H9 (cell line): ENCODE measurements at regions not wholly inside any gene's neighbourhood (a gene's known extent, or its start where the extent isn't known, plus 50 kb on each side); places are given as distances from the start of the nearest gene placed in this dataset.

ENCODE experiments used
- DNase-seq: peaks from one replicate; pipeline ENCODE4 v3.0.0-alpha.2; 2017
- H2AFZ ChIP-seq: one replicate; pipeline ENCODE4 v1.6.1; 2013; ENCODE audit warnings: mild to moderate bottlenecking, low read length, control low read depth, moderate library complexity
- H2AK5ac ChIP-seq: 2 replicates; pipeline ENCODE4 v1.6.1; 2013; ENCODE audit warnings: low read length, control low read depth, mixed read lengths; ENCODE audit not compliant: insufficient read length
- H2BK120ac ChIP-seq: one replicate; pipeline ENCODE4 v1.6.1; 2013; ENCODE audit warnings: low read depth, mild to moderate bottlenecking, low read length, control low read depth, inconsistent platforms; ENCODE audit not compliant: poor library complexity, severe bottlenecking
- H2BK12ac ChIP-seq: 2 replicates; pipeline ENCODE4 v1.6.1; 2013; ENCODE audit warnings: low read length, control low read depth, mixed read lengths, low read depth; ENCODE audit not compliant: insufficient read length
- H2BK15ac ChIP-seq: 2 replicates; pipeline ENCODE4 v1.6.1; 2013; ENCODE audit warnings: low read depth, low read length, control low read depth
- H2BK20ac ChIP-seq: one replicate; pipeline ENCODE4 v1.6.1; 2013; ENCODE audit warnings: low read depth, mild to moderate bottlenecking, low read length, control low read depth, inconsistent platforms; ENCODE audit not compliant: poor library complexity, severe bottlenecking
- H2BK5ac ChIP-seq: 2 replicates; pipeline ENCODE4 v1.6.1; 2013; ENCODE audit warnings: low read length, control low read depth, mixed read lengths; ENCODE audit not compliant: insufficient read length
- H3K14ac ChIP-seq: 2 replicates; pipeline ENCODE4 v1.6.1; 2013; ENCODE audit warnings: low read length, control low read depth; ENCODE audit not compliant: insufficient read depth
- H3K18ac ChIP-seq: 2 replicates; pipeline ENCODE4 v1.6.1; 2013; ENCODE audit warnings: low read depth, mild to moderate bottlenecking, mixed read lengths, low read length, control low read depth; ENCODE audit not compliant: insufficient read length
- H3K23ac ChIP-seq: 2 replicates; pipeline ENCODE4 v1.6.1; 2013; ENCODE audit warnings: low read length, control low read depth, mixed read lengths, low read depth; ENCODE audit not compliant: insufficient read length
- H3K23me2 ChIP-seq: 2 replicates; pipeline ENCODE4 v1.6.1; 2013; ENCODE audit warnings: low read depth, mild to moderate bottlenecking, mixed read lengths, low read length, control low read depth; ENCODE audit not compliant: insufficient read length, poor library complexity, severe bottlenecking
- H3K27ac ChIP-seq: 2 replicates; pipeline ENCODE4 v1.5.1; 2013; ENCODE audit warnings: low read length, control low read depth, mixed read lengths, low read depth; ENCODE audit not compliant: insufficient read length
- H3K27me3 ChIP-seq: 2 replicates; pipeline ENCODE4 v1.6.1; 2013; ENCODE audit warnings: low read length, control low read depth, inconsistent platforms; ENCODE audit not compliant: insufficient read depth
- H3K4ac ChIP-seq: 2 replicates; pipeline ENCODE4 v1.6.1; 2013; ENCODE audit warnings: low read depth, mild to moderate bottlenecking, control low read depth, inconsistent platforms, low read length, moderate library complexity
- H3K4me1 ChIP-seq: 2 replicates; pipeline ENCODE4 v1.6.1; 2013; ENCODE audit warnings: low read length, control low read depth, inconsistent platforms; ENCODE audit not compliant: insufficient read depth
- H3K4me2 ChIP-seq: 2 replicates; pipeline ENCODE4 v1.6.1; 2013; ENCODE audit warnings: low read length, control low read depth, mixed read lengths; ENCODE audit not compliant: insufficient read length, insufficient read depth
- H3K56ac ChIP-seq: 2 replicates; pipeline ENCODE4 v1.6.1; 2013; ENCODE audit warnings: low read depth, mild to moderate bottlenecking, mixed read lengths, low read length, control low read depth; ENCODE audit not compliant: insufficient read length
- H3K79me1 ChIP-seq: 2 replicates; pipeline ENCODE4 v1.6.1; 2013; ENCODE audit warnings: low read depth, mild to moderate bottlenecking, moderate library complexity, low read length, control low read depth, inconsistent platforms; ENCODE audit not compliant: insufficient read depth, poor library complexity, severe bottlenecking
- H3K79me2 ChIP-seq: 2 replicates; pipeline ENCODE4 v1.6.1; 2013; ENCODE audit warnings: low read length, control low read depth, inconsistent platforms; ENCODE audit not compliant: insufficient read depth
- H3K9ac ChIP-seq: 2 replicates; pipeline ENCODE4 v1.6.1; 2013; ENCODE audit warnings: low read length, control low read depth, mixed read lengths; ENCODE audit not compliant: insufficient read length; ENCODE audit errors: extremely low read depth
- H3K9me3 ChIP-seq: one replicate; pipeline ENCODE4 v1.6.1; 2013; ENCODE audit warnings: low read depth, low read length, inconsistent platforms; ENCODE audit not compliant: control insufficient read depth
- H3T11ph ChIP-seq: one replicate; pipeline ENCODE4 v1.6.1; 2013; ENCODE audit warnings: mild to moderate bottlenecking, low read length, control low read depth, inconsistent platforms
- H4K20me1 ChIP-seq: one replicate; pipeline ENCODE4 v1.6.1; 2013; ENCODE audit not compliant: control insufficient read depth, insufficient read length, insufficient read depth
- H4K5ac ChIP-seq: 2 replicates; pipeline ENCODE4 v1.6.1; 2013; ENCODE audit warnings: low read depth, mild to moderate bottlenecking, mixed read lengths, low read length, control low read depth; ENCODE audit not compliant: insufficient read length
- H4K8ac ChIP-seq: replicated peaks from 2 replicates; pipeline ENCODE4 v1.6.1; 2013; ENCODE audit warnings: low read length, control low read depth, mixed read lengths, low read depth; ENCODE audit not compliant: insufficient read length
- H4K91ac ChIP-seq: 2 replicates; pipeline ENCODE4 v1.6.1; 2013; ENCODE audit warnings: low read depth, mild to moderate bottlenecking, moderate library complexity, mixed read lengths, low read length, control low read depth; ENCODE audit not compliant: insufficient read length
- H3K27ac Mint-ChIP-seq, 3 experiments: 2 replicates in 2 of 3; 3 replicates in 1 of 3; pipeline ENCODE4 v1.8.0; 2020 to 2021; ENCODE audit warnings: mixed read lengths in 3 of 3, mild to moderate bottlenecking in 1 of 3, moderate library complexity in 1 of 3
- H3K27me3 Mint-ChIP-seq: 2 replicates; pipeline ENCODE4 v1.8.0; 2021; ENCODE audit warnings: low read depth, mild to moderate bottlenecking, moderate library complexity, mixed read lengths
- H3K36me3 Mint-ChIP-seq, 3 experiments: 2 replicates in 2 of 3; 3 replicates in 1 of 3; pipeline ENCODE4 v1.8.0; 2020 to 2021; ENCODE audit warnings: low read depth in 3 of 3, mixed read lengths in 3 of 3; ENCODE audit not compliant: insufficient read depth in 1 of 3
- H3K4me1 Mint-ChIP-seq, 2 experiments: 2 replicates each; pipeline ENCODE4 v1.8.0; 2020; ENCODE audit warnings: mixed read lengths in 2 of 2
- H3K4me3 Mint-ChIP-seq, 2 experiments: 2 replicates in 1 of 2; 3 replicates in 1 of 2; pipeline ENCODE4 v1.8.0; 2020 to 2021; ENCODE audit warnings: mild to moderate bottlenecking in 2 of 2, mixed read lengths in 2 of 2, moderate library complexity in 1 of 2
- H3K9me3 Mint-ChIP-seq, 2 experiments: 2 replicates in 1 of 2; 3 replicates in 1 of 2; pipeline ENCODE4 v1.8.0; 2020; ENCODE audit warnings: mild to moderate bottlenecking in 2 of 2, mixed read lengths in 2 of 2, moderate library complexity in 1 of 2
- CTCF ChIP-seq: fragments of 200-600 bp; sonication (generic); conservative IDR thresholded peaks from 3 replicates; pipeline ENCODE4 v1.8.0; 2021; ENCODE audit warnings: antibody characterized with exemption, mild to moderate bottlenecking
- WGBS: extraction: QIAGEN DNeasy Blood & Tissue Kit; methylation state at CpG from one replicate; pipeline ENCODE4 v1.1.7; 2013; ENCODE audit warnings: missing lambda C conversion rate, low lambda C conversion rate, mixed read lengths; ENCODE audit not compliant: insufficient read length; ENCODE audit errors: extremely low coverage; 5-methylcytosine and 5-hydroxymethylcytosine counted together

GRCh38 chr3:24586920-24587319 is 92.3 kb upstream of the THRB start:
- no peak overlapping the region for H2AFZ ChIP-seq
- no peak overlapping the region for H3K18ac ChIP-seq
- no peak overlapping the region for H4K91ac ChIP-seq
- DNase-seq, result no peak
- no peak for TF ChIP-seq CTCF
- H4K5ac ChIP-seq, result no peak overlapping the region
- H3K4me3 Mint-ChIP-seq, result no peak overlapping the region
- no peak overlapping the region for H2BK5ac ChIP-seq
- no peak overlapping the region for H3K23ac ChIP-seq
- no peaks in the 10 kb centered on the region for H4K20me1 ChIP-seq
- H3K9me3 ChIP-seq, result no peaks in the 10 kb centered on the region
- H3K14ac ChIP-seq, result no peak overlapping the region
- H3K4me1 ChIP-seq, result no peaks in the 10 kb centered on the region
- H2BK20ac ChIP-seq, result no peak overlapping the region
- H3K27ac Mint-ChIP-seq, result no peak overlapping the region
- H3K23me2 ChIP-seq, result no peaks in the 10 kb centered on the region
- no peak overlapping the region for H3K27ac ChIP-seq
- no peak overlapping the region for H2BK15ac ChIP-seq
- no peaks in the 10 kb centered on the region for H3K79me1 ChIP-seq
- H3K36me3 Mint-ChIP-seq, result no peaks in the 10 kb centered on the region
- H3K27me3 Mint-ChIP-seq, result no peaks in the 10 kb centered on the region
- no peak overlapping the region for H4K8ac ChIP-seq
- H3K56ac ChIP-seq, result no peak overlapping the region
- H3T11ph ChIP-seq, result no peak overlapping the region
- no peak overlapping the region for H2BK12ac ChIP-seq
- H3K4me2 ChIP-seq, result no peak overlapping the region
- no peaks in the 10 kb centered on the region for H3K9me3 Mint-ChIP-seq
- H3K4ac ChIP-seq, result no peak overlapping the region
- H3K9ac ChIP-seq, result no peak overlapping the region
- no CpG with 5 or more reads among the region's 4 CpGs for WGBS
- H3K79me2 ChIP-seq, result no peaks in the 10 kb centered on the region; the same call in 1 of the 2 replicates
- no peak overlapping the region for H2BK120ac ChIP-seq
- H2AK5ac ChIP-seq, result no peak overlapping the region
- H3K4me1 Mint-ChIP-seq, result peaks cover 6 to 7% of the 10 kb centered on the region in 2 experiments
- H3K27me3 ChIP-seq, result no peaks in the 10 kb centered on the region
